Adrenal gland (tissue), 5 donors: ENCODE measurements at regions not wholly inside any gene's neighbourhood (a gene's known extent, or its start where the extent isn't known, plus 50 kb on each side); places are given as distances from the start of the nearest gene placed in this dataset.

ENCODE experiments used
- POLR2A ChIP-seq, 2 donors: fragments of 450-650 bp; IDR thresholded peaks; one replicate each; pipeline ENCODE4 v1.6.1; 2017; ENCODE audit warnings: antibody characterized with exemption in 2 of 2, mild to moderate bottlenecking in 2 of 2, moderate library complexity in 1 of 2
- TF ChIP-seq, protein P1 (sequence below), 6 experiments: fragments of 450-650 bp in 4 of 6; fragments of 200-600 bp in 2 of 6; sonication (generic) in 1 of 6; IDR thresholded peaks; 1 replicate in 5 of 6; 2 replicates in 1 of 6; pipeline versions ENCODE4 v1.5.1 to v1.8.0; 2016 to 2021; ENCODE audit warnings: antibody characterized with exemption in 6 of 6, mild to moderate bottlenecking in 2 of 6, moderate library complexity in 1 of 6
- donor health status: DM: no; HTN: no; CAD: no.

DNA sequence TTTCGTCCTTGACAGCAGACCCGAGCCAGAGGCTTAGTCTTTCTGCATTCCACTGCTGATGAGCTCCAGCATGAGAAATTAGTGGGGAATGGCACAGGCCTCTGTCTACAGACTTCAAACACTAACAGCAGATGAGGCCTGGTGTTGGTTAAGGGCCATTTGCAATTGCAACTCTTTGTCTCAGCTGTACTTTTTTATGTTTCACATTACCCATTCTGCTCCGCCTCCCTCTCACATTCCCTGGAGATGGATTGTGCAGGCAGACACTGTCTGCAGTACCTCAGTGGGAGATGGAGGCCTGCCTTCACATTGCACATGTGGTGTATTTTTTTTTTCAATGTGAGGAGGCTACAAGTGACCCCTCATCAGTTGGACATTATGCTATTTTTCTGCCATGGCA is 370.2 kb downstream of the DUSP10 start:
- TF ChIP-seq, protein P1, sequence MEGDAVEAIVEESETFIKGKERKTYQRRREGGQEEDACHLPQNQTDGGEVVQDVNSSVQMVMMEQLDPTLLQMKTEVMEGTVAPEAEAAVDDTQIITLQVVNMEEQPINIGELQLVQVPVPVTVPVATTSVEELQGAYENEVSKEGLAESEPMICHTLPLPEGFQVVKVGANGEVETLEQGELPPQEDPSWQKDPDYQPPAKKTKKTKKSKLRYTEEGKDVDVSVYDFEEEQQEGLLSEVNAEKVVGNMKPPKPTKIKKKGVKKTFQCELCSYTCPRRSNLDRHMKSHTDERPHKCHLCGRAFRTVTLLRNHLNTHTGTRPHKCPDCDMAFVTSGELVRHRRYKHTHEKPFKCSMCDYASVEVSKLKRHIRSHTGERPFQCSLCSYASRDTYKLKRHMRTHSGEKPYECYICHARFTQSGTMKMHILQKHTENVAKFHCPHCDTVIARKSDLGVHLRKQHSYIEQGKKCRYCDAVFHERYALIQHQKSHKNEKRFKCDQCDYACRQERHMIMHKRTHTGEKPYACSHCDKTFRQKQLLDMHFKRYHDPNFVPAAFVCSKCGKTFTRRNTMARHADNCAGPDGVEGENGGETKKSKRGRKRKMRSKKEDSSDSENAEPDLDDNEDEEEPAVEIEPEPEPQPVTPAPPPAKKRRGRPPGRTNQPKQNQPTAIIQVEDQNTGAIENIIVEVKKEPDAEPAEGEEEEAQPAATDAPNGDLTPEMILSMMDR (IDR thresholded peaks at IDR 0.05): no peak
- no peak for TF ChIP-seq POLR2A (IDR thresholded peaks at IDR 0.05)
